Spleen (tissue), 7 donors: ENCODE measurements at regions not wholly inside any gene's neighbourhood (a gene's known extent, or its start where the extent isn't known, plus 50 kb on each side); places are given as distances from the start of the nearest gene placed in this dataset.

Experiments
- POLR2AphosphoS5 ChIP-seq, 3 donors: sonication (generic); formaldehyde crosslinking; IDR thresholded peaks; one replicate each; pipeline ENCODE4 v1.5.1; 2017; ENCODE audit warnings: antibody characterized with exemption in 3 of 3
- TF ChIP-seq, protein P1 (sequence below), 11 experiments: fragments of 200-600 bp in 7 of 11; fragments of 450-650 bp in 4 of 11; sonication (generic) in 4 of 11; IDR thresholded peaks in 8 of 11; conservative IDR thresholded peaks in 3 of 11; 1 replicate in 7 of 11; 2 replicates in 4 of 11; pipeline versions ENCODE4 v1.4.0 to v1.8.0; 2016 to 2021; ENCODE audit warnings: antibody characterized with exemption in 11 of 11, inconsistent platforms in 4 of 11, mild to moderate bottlenecking in 1 of 11
- donor health status: DM: no; HTN: no; CAD: no; lungs with moderate emphysema.
- donor health status: DM: no; HTN: no; CAD: no.
- donor health status: DM: no; HTN: no; CAD: no.

DNA sequence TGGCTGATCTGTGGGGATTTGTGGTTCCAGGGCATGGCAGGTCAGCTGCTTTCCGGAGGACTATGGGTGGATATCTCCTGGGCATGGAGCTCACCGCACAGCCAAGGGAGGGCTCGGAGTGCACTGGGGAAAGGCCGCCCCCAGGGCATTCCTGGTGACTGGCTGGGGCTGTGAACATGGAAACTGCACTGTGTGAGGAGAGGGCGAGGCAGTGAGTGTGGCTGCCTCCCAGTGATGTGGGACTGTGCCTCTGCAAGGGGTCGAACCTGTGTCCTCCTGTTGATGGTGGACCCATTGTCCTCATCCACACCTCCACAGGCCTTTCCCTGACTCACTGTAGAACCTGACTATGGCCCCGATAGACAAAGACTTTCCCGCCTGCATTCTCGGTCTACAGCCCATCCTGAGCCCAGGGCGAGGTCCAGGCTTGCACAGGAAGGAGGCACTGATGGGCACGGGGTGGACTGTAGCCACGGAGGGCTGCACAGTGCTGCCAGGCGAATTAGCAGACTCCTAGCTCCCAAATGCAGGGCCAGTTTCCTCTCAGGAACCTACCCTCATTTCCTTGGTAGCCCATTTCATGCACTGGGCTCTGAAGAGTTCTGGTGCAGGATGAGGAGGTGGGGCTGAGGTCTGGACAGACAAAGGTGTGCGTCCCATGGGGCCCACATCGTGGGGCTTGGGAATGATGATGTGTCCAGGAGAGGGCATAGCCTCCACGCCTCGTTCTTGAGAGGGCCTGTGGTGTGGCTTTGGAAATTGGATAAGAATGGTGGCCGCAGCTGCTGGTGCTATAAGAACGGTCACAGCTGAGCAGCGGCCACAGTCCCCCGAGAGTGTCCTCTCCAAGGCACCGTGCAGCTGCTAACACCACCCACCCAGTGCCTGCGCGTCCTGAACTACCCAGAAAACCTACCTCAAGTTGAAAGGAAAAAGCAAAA, 415.1 kb downstream of the TMEM121 start:
- TF ChIP-seq, protein P1, sequence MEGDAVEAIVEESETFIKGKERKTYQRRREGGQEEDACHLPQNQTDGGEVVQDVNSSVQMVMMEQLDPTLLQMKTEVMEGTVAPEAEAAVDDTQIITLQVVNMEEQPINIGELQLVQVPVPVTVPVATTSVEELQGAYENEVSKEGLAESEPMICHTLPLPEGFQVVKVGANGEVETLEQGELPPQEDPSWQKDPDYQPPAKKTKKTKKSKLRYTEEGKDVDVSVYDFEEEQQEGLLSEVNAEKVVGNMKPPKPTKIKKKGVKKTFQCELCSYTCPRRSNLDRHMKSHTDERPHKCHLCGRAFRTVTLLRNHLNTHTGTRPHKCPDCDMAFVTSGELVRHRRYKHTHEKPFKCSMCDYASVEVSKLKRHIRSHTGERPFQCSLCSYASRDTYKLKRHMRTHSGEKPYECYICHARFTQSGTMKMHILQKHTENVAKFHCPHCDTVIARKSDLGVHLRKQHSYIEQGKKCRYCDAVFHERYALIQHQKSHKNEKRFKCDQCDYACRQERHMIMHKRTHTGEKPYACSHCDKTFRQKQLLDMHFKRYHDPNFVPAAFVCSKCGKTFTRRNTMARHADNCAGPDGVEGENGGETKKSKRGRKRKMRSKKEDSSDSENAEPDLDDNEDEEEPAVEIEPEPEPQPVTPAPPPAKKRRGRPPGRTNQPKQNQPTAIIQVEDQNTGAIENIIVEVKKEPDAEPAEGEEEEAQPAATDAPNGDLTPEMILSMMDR (IDR thresholded peaks at IDR 0.05 in 8 of 11, conservative IDR thresholded peaks at IDR 0.05 in 3 of 11), result no peak
- no peak for TF ChIP-seq POLR2AphosphoS5 (IDR thresholded peaks at IDR 0.05)
